Gastrocnemius medialis (tissue), 4 donors: ENCODE measurements at regions not wholly inside any gene's neighbourhood (a gene's known extent, or its start where the extent isn't known, plus 50 kb on each side); places are given as distances from the start of the nearest gene placed in this dataset.

Experiments used
- ATAC-seq, 2 donors: fragments of 150-250 bp; one replicate each; pipeline ENCODE4 v1.9.1; 2016
- DNase-seq, 2 donors: peaks; one replicate each; pipeline ENCODE4 v3.0.0-alpha.2; 2019
- H3K27ac ChIP-seq, 4 donors: fragments of 200-600 bp; sonication (generic); 1 replicate in 1 of 4; 2 replicates in 3 of 4; pipeline ENCODE4 v1.5.1; 2016 to 2018; ENCODE audit warnings: mild to moderate bottlenecking in 2 of 4, moderate library complexity in 1 of 4
- H3K27me3 ChIP-seq, 3 donors: fragments of 200-600 bp; sonication (generic) in 2 of 3; 1 replicate in 1 of 3; 2 replicates in 2 of 3; pipeline versions ENCODE4 v1.5.1 to v1.6.0; 2016 to 2019; ENCODE audit warnings: mild to moderate bottlenecking in 1 of 3, moderate library complexity in 1 of 3
- H3K36me3 ChIP-seq, 2 donors: fragments of 200-600 bp; sonication (generic) in 1 of 2; one replicate each; pipeline ENCODE4 v1.5.1; 2017 to 2018
- H3K4me1 ChIP-seq, 2 donors: fragments of 200-600 bp; sonication (generic) in 1 of 2; one replicate each; pipeline ENCODE4 v1.5.1; 2016 to 2017; ENCODE audit warnings: mild to moderate bottlenecking in 2 of 2
- H3K4me3 ChIP-seq, 4 donors: fragments of 200-600 bp; sonication (generic) in 3 of 4; 1 replicate in 1 of 4; 2 replicates in 3 of 4; pipeline ENCODE4 v1.5.1; 2016 to 2019; ENCODE audit warnings: mild to moderate bottlenecking in 2 of 4
- H3K9me3 ChIP-seq, 3 donors: fragments of 200-600 bp; sonication (generic) in 2 of 3; 1 replicate in 1 of 3; 2 replicates in 2 of 3; pipeline ENCODE4 v1.5.1; 2016 to 2019
- POLR2A ChIP-seq, 2 donors: fragments of 450-650 bp; IDR thresholded peaks; one replicate each; pipeline ENCODE4 v1.6.1; 2017; ENCODE audit warnings: antibody characterized with exemption in 2 of 2, mild to moderate bottlenecking in 2 of 2, moderate library complexity in 2 of 2
- in situ Hi-C, 4 donors: fragments of 200-750 bp; cut with MboI; loops; one replicate each; pipeline versions ENCODE4 v1.15.0 to v1.8.0; 2017; ENCODE audit warnings: low sequenced_read_pairs in 4 of 4
- intact Hi-C: fragments of 100-400 bp; cut with DNase I; formaldehyde crosslinking; loops from one replicate; pipeline ENCODE4 v1.15.1; 2023; ENCODE audit warnings: low total_unique reads
- TF ChIP-seq, protein P1 (sequence below), 5 experiments: fragments of 450-650 bp in 3 of 5; fragments of 200-600 bp in 2 of 5; sonication (generic) in 2 of 5; IDR thresholded peaks in 4 of 5; conservative IDR thresholded peaks in 1 of 5; 1 replicate in 4 of 5; 2 replicates in 1 of 5; pipeline ENCODE4 v1.5.1; 2016 to 2019; ENCODE audit warnings: antibody characterized with exemption in 5 of 5, mild to moderate bottlenecking in 3 of 5, moderate library complexity in 3 of 5

DNA sequence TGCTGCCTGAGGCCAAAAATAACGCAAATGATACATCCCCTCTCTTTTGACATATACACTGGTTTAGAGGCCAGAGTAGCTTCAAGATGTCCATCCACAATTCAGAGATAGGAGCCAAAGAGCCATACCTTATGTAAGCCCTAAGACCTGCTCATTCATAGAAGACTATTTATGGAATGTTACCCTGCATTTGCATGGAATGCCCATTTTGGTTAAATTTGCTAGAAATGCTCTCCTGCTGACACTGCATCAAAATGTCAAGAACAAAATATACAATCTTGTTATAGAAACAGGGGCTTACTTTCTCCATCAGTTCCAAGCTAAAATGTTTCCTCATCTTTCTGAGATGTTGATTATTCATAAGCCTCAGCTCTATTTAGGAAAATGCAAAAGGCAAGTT is 183.3 kb upstream of the CDKN3 start:
- in situ Hi-C loops (no loop called here), intact Hi-C loops (no loop called here)
- no peak overlapping the region for H3K27ac ChIP-seq
- ATAC-seq (no peak), DNase-seq (no peak)
- no peak overlapping the region for H3K4me3 ChIP-seq
- peaks cover 0 to 3% (median 0%) of the 10 kb centered on the region in 3 donors for H3K27me3 ChIP-seq
- no peaks in the 10 kb centered on the region for H3K4me1 ChIP-seq
- no peaks in the 10 kb centered on the region for H3K36me3 ChIP-seq
- TF ChIP-seq POLR2A (IDR thresholded peaks at IDR 0.05) = no peak
- TF ChIP-seq, protein P1, sequence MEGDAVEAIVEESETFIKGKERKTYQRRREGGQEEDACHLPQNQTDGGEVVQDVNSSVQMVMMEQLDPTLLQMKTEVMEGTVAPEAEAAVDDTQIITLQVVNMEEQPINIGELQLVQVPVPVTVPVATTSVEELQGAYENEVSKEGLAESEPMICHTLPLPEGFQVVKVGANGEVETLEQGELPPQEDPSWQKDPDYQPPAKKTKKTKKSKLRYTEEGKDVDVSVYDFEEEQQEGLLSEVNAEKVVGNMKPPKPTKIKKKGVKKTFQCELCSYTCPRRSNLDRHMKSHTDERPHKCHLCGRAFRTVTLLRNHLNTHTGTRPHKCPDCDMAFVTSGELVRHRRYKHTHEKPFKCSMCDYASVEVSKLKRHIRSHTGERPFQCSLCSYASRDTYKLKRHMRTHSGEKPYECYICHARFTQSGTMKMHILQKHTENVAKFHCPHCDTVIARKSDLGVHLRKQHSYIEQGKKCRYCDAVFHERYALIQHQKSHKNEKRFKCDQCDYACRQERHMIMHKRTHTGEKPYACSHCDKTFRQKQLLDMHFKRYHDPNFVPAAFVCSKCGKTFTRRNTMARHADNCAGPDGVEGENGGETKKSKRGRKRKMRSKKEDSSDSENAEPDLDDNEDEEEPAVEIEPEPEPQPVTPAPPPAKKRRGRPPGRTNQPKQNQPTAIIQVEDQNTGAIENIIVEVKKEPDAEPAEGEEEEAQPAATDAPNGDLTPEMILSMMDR (IDR thresholded peaks at IDR 0.05 in 4 of 5, conservative IDR thresholded peaks at IDR 0.05 in 1 of 5) = no peak
- no peaks in the 10 kb centered on the region for H3K9me3 ChIP-seq

DNA sequence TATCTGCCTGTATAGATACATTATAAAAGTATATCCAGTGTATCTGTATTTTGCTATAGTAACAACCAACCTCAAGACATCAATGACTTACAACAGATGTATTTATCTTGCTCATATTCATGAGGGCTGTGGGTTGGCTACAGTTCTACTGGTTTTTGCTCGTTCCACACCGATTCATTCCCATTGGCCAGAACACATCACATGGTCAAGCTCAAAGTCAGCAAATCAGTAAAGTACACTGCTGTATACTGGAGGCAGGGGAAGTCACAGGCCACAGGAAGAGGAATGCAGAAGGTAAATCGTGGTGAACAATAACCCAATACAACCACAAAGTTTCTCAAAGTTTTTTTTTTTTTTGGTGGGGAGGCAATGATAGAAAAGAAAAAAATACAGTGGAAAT is 180.0 kb upstream of the CDKN3 start:
- Histone ChIP-seq H3K27me3 (peaks cover 6 to 18% (median 10%) of the 10 kb centered on the region in 3 donors), H3K4me3 (no peak overlapping the region), H3K36me3 (no peaks in the 10 kb centered on the region), H3K9me3 (no peaks in the 10 kb centered on the region), H3K27ac (no peak overlapping the region), H3K4me1 (no peaks in the 10 kb centered on the region)
- no peak for TF ChIP-seq POLR2A (IDR thresholded peaks at IDR 0.05)
- TF ChIP-seq, protein P1 (IDR thresholded peaks at IDR 0.05 in 4 of 5, conservative IDR thresholded peaks at IDR 0.05 in 1 of 5) = no peak
- in situ Hi-C loops = no loop called here
- intact Hi-C loops = no loop called here
- ATAC-seq (no peak), DNase-seq (no peak)

DNA sequence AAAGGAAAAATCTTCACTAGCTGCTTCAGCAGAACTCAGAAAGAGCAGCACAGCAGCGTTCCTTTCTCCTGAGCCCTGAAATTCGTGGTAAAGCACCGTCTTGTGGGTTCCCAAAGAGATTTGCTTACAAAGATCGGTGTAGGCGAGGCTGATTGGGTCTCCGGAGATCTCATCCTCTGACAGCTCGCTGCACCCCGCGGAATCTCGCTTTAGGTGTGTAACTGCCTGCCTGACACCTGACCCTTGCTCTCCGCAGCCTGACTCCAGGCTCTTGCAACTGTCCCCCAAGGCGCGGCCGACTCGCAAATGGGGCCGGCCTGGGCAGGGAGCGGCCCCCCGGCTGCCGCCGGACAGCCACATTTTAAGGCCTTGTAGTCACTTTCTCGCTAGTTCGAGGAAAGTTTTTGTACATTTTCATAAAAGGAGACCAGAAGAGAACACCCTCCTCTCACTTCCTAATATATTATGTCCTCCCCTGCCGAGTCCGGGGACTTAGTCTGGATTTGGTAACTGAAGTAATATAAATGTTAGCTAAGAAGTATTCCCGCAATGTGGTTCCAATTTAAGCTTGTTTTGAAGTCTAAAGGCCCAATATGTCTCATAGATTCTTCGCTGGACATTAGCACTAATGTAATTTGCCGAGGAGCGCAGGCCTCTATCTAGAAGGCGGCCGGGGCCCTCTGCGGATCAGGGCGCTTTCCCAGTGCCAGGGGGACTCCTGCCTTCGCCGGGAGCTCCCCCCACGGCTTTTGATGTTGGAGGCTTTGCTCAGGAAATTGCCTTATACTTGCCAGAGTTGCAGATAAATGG is 177.3 kb upstream of the CDKN3 start:
- TF ChIP-seq, protein P1 (IDR thresholded peaks at IDR 0.05 in 4 of 5, conservative IDR thresholded peaks at IDR 0.05 in 1 of 5) = no peak
- TF ChIP-seq POLR2A (IDR thresholded peaks at IDR 0.05) = no peak

DNA sequence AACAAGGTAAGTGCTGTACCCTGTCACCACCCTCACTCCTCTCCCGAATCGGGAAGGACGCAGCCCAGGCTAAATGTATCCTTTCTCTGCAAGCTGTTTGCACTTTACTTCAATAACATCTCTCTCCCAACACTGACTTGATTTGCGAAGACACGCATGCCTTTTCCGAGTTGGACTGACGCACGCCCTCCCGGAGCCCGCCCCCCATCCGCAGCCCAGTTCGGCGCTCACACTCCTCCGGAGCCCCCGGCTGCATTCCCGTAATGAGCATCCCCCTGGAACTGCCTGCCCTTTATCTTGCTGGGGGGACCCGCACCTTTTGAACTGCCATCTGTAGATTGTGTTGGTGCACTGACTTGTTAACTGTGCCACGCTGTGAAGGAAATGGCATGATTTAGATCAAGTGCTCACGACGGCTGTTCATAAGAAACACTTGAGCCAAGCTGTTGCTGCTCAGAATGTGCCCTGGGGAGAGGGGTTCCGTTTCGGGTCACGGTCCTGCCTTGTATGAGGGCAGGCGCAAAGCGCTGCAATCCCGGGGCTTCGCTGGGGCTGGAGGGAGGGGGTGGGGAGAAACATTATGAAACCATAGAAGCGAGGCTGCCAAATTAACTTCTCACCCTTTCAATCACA is 176.6 kb upstream of the CDKN3 start:
- no peak for ATAC-seq
- H3K4me1 ChIP-seq = no peaks in the 10 kb centered on the region
- no peaks in the 10 kb centered on the region for H3K36me3 ChIP-seq
- intact Hi-C loops (no loop called here), in situ Hi-C loops (no loop called here)
- H3K27ac ChIP-seq = no peak overlapping the region
- H3K9me3 ChIP-seq = no peaks in the 10 kb centered on the region
- TF ChIP-seq, protein P1 (IDR thresholded peaks at IDR 0.05 in 4 of 5, conservative IDR thresholded peaks at IDR 0.05 in 1 of 5) = no peak
- TF ChIP-seq POLR2A (IDR thresholded peaks at IDR 0.05) = no peak
- DNase-seq = no peak
- H3K4me3 ChIP-seq = peak overlapping the region; percentile 25 to 47 (median 30)
- H3K27me3 ChIP-seq = peaks cover 6 to 18% (median 10%) of the 10 kb centered on the region in 3 donors

More for the DNA sequence above, 177.3 kb upstream of the CDKN3 start:
- no peak overlapping the region for H3K27ac ChIP-seq
- no peak for DNase-seq
- H3K4me3 ChIP-seq = peak overlapping the region in 1 of 4 donors; percentile 47
- H3K9me3 ChIP-seq = no peaks in the 10 kb centered on the region
- in situ Hi-C loops = no loop called here
- intact Hi-C loops = no loop called here
- ATAC-seq = no peak
- H3K36me3 ChIP-seq = no peaks in the 10 kb centered on the region
- H3K27me3 ChIP-seq = peaks cover 6 to 18% (median 10%) of the 10 kb centered on the region in 3 donors
- no peaks in the 10 kb centered on the region for H3K4me1 ChIP-seq
